ENCODE measurements at regions not wholly inside any gene's neighbourhood (a gene's known extent, or its start where the extent isn't known, plus 50 kb on each side); places are given as distances from the start of the nearest gene placed in this dataset.

DNA sequence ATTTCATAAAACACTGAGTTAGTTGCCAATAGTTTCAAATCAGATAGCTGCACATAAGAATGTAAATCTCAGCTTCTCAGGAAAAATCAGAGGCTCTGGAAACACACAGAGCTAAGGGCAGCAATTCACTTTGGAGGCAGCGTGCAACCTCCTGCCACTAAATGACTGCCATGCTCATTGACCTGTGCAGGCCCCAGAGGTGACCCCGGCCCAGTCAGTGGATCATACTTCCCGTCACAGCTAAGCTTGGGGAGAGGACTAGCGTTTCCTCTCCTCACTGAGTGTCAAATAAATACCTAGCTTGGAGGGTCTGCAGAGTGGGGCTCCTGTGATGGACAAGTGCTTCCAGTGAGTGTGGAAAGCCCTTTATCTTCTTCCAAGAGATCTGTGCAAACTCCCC lies 67.2 kb downstream of the UQCRFS1 start:
- TF ChIP-seq, protein P1, sequence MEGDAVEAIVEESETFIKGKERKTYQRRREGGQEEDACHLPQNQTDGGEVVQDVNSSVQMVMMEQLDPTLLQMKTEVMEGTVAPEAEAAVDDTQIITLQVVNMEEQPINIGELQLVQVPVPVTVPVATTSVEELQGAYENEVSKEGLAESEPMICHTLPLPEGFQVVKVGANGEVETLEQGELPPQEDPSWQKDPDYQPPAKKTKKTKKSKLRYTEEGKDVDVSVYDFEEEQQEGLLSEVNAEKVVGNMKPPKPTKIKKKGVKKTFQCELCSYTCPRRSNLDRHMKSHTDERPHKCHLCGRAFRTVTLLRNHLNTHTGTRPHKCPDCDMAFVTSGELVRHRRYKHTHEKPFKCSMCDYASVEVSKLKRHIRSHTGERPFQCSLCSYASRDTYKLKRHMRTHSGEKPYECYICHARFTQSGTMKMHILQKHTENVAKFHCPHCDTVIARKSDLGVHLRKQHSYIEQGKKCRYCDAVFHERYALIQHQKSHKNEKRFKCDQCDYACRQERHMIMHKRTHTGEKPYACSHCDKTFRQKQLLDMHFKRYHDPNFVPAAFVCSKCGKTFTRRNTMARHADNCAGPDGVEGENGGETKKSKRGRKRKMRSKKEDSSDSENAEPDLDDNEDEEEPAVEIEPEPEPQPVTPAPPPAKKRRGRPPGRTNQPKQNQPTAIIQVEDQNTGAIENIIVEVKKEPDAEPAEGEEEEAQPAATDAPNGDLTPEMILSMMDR (IDR thresholded peaks at IDR 0.05), result no peak
- no peak for TF ChIP-seq POLR2A (IDR thresholded peaks at IDR 0.05)

Data from heart left ventricle (tissue), 13 donors.